ENCODE measurements at regions not wholly inside any gene's neighbourhood (a gene's known extent, or its start where the extent isn't known, plus 50 kb on each side); places are given as distances from the start of the nearest gene placed in this dataset.

DNA sequence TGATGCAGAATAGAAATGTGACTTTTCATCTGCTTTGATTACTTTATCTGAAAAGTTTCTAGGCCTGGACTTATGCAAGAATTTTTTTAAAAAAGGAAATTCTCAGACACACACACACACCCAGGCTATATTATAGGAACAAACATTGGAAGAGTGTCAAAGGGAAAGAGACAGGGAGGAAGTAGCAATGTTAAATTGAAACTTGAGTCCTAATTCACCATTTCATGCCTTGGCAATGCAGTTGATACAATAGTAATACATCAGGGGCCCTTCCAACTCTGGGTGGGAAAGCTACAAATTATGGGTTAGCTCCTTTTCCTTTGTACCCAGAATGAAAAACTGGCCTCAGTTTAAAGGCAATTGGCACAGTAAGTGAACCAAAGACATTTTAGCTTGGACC is 258.0 kb upstream of the LYZL1 start:
- TF ChIP-seq, protein P1, sequence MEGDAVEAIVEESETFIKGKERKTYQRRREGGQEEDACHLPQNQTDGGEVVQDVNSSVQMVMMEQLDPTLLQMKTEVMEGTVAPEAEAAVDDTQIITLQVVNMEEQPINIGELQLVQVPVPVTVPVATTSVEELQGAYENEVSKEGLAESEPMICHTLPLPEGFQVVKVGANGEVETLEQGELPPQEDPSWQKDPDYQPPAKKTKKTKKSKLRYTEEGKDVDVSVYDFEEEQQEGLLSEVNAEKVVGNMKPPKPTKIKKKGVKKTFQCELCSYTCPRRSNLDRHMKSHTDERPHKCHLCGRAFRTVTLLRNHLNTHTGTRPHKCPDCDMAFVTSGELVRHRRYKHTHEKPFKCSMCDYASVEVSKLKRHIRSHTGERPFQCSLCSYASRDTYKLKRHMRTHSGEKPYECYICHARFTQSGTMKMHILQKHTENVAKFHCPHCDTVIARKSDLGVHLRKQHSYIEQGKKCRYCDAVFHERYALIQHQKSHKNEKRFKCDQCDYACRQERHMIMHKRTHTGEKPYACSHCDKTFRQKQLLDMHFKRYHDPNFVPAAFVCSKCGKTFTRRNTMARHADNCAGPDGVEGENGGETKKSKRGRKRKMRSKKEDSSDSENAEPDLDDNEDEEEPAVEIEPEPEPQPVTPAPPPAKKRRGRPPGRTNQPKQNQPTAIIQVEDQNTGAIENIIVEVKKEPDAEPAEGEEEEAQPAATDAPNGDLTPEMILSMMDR (IDR thresholded peaks at IDR 0.05) = no peak
- TF ChIP-seq EZH2 (IDR thresholded peaks at IDR 0.05) = no peak

All from neural progenitor cell (in vitro differentiated cells).